ENCODE measurements at regions not wholly inside any gene's neighbourhood (a gene's known extent, or its start where the extent isn't known, plus 50 kb on each side); places are given as distances from the start of the nearest gene placed in this dataset.

DNA sequence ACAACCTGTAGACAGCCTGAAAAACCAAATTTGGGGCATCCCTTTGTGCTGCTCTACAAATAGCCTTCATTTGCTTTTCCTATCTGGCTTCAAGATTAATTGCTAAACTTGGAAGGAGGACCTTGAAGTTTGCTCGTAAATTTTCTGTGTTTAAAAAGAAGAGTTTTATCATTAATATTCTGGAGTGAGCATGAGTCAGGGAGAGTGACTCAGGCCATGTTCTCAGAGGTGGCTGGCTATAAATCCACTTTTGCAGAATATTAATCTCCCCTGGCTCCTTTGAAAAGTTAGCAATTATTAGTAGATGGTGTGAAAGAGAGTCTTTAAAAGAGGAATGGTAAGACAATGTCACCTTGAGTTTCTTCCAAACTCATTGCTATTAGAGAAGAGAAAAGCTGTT is 91.0 kb downstream of the ANKEF1 start:
- no peaks in the 10 kb centered on the region for H4K20me1 ChIP-seq (ENCODE audit: insufficient read depth, low read length)
- no peaks in the 10 kb centered on the region for H3K36me3 ChIP-seq (ENCODE audit: insufficient read depth, low read length)
- no peak overlapping the region for H3K4me3 ChIP-seq (ENCODE audit: insufficient read depth, low read length)
- DNase-seq (ENCODE audit: insufficient read length, low spot score, missing footprints), result no peak
- H3K4me2 ChIP-seq (ENCODE audit: insufficient read depth, low read length), result no peak overlapping the region
- TF ChIP-seq, protein P1, sequence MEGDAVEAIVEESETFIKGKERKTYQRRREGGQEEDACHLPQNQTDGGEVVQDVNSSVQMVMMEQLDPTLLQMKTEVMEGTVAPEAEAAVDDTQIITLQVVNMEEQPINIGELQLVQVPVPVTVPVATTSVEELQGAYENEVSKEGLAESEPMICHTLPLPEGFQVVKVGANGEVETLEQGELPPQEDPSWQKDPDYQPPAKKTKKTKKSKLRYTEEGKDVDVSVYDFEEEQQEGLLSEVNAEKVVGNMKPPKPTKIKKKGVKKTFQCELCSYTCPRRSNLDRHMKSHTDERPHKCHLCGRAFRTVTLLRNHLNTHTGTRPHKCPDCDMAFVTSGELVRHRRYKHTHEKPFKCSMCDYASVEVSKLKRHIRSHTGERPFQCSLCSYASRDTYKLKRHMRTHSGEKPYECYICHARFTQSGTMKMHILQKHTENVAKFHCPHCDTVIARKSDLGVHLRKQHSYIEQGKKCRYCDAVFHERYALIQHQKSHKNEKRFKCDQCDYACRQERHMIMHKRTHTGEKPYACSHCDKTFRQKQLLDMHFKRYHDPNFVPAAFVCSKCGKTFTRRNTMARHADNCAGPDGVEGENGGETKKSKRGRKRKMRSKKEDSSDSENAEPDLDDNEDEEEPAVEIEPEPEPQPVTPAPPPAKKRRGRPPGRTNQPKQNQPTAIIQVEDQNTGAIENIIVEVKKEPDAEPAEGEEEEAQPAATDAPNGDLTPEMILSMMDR (IDR thresholded peaks at IDR 0.05; ENCODE audit: extremely low read depth, low read depth, low read length), result no peak
- no peaks in the 10 kb centered on the region for H3K79me2 ChIP-seq (ENCODE audit: insufficient read depth, low read length)
- H3K27ac ChIP-seq (ENCODE audit: low read depth, low read length), result no peak overlapping the region
- peaks cover 2% of the 10 kb centered on the region for H3K4me1 ChIP-seq (ENCODE audit: insufficient read depth, low read length)
- H3K27me3 ChIP-seq (ENCODE audit: insufficient read depth, low read length), result peaks cover 8% of the 10 kb centered on the region
- H2AFZ ChIP-seq (ENCODE audit: low read length), result no peak overlapping the region
- H3K9me3 ChIP-seq (ENCODE audit: low read depth, low read length), result peaks cover 2% of the 10 kb centered on the region

DNA sequence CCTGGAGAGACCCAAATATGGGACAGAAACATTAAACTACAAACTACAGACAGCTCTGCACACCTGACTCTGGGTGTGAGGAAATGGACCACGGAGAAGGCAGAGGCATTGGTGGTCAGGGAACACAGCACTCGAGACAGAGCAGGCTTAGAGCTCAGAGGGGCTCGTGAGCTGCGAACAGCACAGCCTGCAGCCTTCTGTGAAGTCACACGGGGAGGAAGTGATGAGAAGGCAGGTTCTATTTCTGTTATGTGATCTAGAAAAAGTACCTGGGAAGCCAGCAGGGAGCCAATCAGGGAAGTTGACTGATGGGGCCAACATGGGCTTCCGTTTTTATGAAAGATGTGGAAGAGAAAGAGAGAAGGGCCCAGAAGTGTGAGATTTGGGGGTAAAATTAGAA is 88.9 kb upstream of the SNAP25 start:
- no peak overlapping the region for H2AFZ ChIP-seq (ENCODE audit: low read length)
- no peak overlapping the region for H3K4me3 ChIP-seq (ENCODE audit: insufficient read depth, low read length)
- peaks cover 2% of the 10 kb centered on the region for H3K4me1 ChIP-seq (ENCODE audit: insufficient read depth, low read length)
- H4K20me1 ChIP-seq (ENCODE audit: insufficient read depth, low read length), result no peaks in the 10 kb centered on the region
- peaks cover 2% of the 10 kb centered on the region for H3K9me3 ChIP-seq (ENCODE audit: low read depth, low read length)
- TF ChIP-seq, protein P1 (IDR thresholded peaks at IDR 0.05; ENCODE audit: extremely low read depth, low read depth, low read length), result no peak
- H3K79me2 ChIP-seq (ENCODE audit: insufficient read depth, low read length), result no peaks in the 10 kb centered on the region
- DNase-seq (ENCODE audit: insufficient read length, low spot score, missing footprints), result no peak
- H3K27me3 ChIP-seq (ENCODE audit: insufficient read depth, low read length), result peaks cover 24% of the 10 kb centered on the region
- H3K4me2 ChIP-seq (ENCODE audit: insufficient read depth, low read length), result no peak overlapping the region
- H3K27ac ChIP-seq (ENCODE audit: low read depth, low read length), result no peak overlapping the region
- no peaks in the 10 kb centered on the region for H3K36me3 ChIP-seq (ENCODE audit: insufficient read depth, low read length)

DNA sequence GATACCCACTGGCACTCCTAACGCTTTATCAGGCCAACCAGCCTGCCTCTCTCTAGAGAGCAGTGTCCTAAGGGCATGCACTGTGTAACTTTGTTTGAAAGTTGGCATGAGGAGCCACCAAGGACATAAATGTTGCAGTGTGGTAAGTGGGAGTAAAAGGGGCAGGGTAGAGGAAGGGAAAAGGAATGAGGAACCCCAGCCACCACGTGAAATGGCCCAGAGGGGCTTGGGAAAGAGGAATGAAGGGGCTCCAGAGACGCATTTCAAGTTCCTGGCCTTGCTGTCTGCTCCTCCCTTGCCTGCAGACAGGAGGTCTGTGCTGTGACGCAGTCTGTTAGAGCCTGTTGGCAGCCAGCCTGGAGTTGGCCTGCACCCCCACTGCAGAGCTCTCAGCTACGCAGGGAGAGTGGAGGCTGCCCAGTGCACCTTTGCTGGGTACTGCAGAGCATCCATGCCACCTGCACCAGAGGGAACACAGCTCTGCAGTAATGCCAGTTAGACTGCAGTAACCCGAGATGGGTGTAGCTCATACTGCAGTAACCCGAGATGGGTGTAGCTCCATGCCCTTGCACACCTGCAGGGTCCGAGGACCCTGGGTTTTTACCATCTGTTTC is 86.8 kb upstream of the SNAP25 start:
- Histone ChIP-seq H2AFZ (ENCODE audit: low read length) (peak overlapping the region; percentile 68), H3K4me2 (ENCODE audit: insufficient read depth, low read length) (no peak overlapping the region), H4K20me1 (ENCODE audit: insufficient read depth, low read length) (no peaks in the 10 kb centered on the region), H3K36me3 (ENCODE audit: insufficient read depth, low read length) (no peaks in the 10 kb centered on the region), H3K4me1 (ENCODE audit: insufficient read depth, low read length) (no peaks in the 10 kb centered on the region), H3K4me3 (ENCODE audit: insufficient read depth, low read length) (no peak overlapping the region), H3K27me3 (ENCODE audit: insufficient read depth, low read length) (peaks cover 25% of the 10 kb centered on the region), H3K79me2 (ENCODE audit: insufficient read depth, low read length) (no peaks in the 10 kb centered on the region), H3K9me3 (ENCODE audit: low read depth, low read length) (no peaks in the 10 kb centered on the region), H3K27ac (ENCODE audit: low read depth, low read length) (no peak overlapping the region)
- peak; percentile 48 for DNase-seq (ENCODE audit: insufficient read length, low spot score, missing footprints)
- TF ChIP-seq, protein P1 (IDR thresholded peaks at IDR 0.05; ENCODE audit: extremely low read depth, low read depth, low read length), result no peak

DNA sequence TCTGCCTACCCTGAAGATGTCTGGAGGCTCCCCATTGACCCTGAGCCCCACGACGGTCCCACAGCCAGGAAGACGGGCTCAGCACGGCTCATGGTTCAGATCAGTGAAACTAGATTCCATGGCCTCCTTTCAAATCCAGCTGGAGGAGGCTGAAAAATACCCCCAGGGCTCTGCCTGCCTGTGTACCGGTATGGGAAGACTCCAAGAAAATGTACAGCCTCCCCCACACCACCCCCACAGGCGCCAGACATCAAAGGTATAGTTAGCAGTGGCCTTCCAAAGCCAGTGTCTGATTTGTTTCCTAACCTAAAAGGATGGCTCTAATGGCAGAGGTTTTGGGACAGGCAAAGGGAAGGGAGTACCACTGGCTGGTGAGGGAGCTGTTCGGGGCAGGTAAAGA is 86.2 kb upstream of the SNAP25 start:
- TF ChIP-seq, protein P1 (IDR thresholded peaks at IDR 0.05; ENCODE audit: extremely low read depth, low read depth, low read length), result no peak
- H3K27ac ChIP-seq (ENCODE audit: low read depth, low read length), result no peak overlapping the region
- H2AFZ ChIP-seq (ENCODE audit: low read length), result no peak overlapping the region
- no peak overlapping the region for H3K4me3 ChIP-seq (ENCODE audit: insufficient read depth, low read length)
- H4K20me1 ChIP-seq (ENCODE audit: insufficient read depth, low read length), result no peaks in the 10 kb centered on the region
- H3K27me3 ChIP-seq (ENCODE audit: insufficient read depth, low read length), result peaks cover 25% of the 10 kb centered on the region
- no peak overlapping the region for H3K4me2 ChIP-seq (ENCODE audit: insufficient read depth, low read length)
- no peaks in the 10 kb centered on the region for H3K9me3 ChIP-seq (ENCODE audit: low read depth, low read length)
- no peaks in the 10 kb centered on the region for H3K36me3 ChIP-seq (ENCODE audit: insufficient read depth, low read length)
- H3K4me1 ChIP-seq (ENCODE audit: insufficient read depth, low read length), result no peaks in the 10 kb centered on the region
- no peaks in the 10 kb centered on the region for H3K79me2 ChIP-seq (ENCODE audit: insufficient read depth, low read length)
- DNase-seq (ENCODE audit: insufficient read length, low spot score, missing footprints), result no peak

All from osteoblast (primary cell).